ENCODE measurements at regions not wholly inside any gene's neighbourhood (a gene's known extent, or its start where the extent isn't known, plus 50 kb on each side); places are given as distances from the start of the nearest gene placed in this dataset.

DNA sequence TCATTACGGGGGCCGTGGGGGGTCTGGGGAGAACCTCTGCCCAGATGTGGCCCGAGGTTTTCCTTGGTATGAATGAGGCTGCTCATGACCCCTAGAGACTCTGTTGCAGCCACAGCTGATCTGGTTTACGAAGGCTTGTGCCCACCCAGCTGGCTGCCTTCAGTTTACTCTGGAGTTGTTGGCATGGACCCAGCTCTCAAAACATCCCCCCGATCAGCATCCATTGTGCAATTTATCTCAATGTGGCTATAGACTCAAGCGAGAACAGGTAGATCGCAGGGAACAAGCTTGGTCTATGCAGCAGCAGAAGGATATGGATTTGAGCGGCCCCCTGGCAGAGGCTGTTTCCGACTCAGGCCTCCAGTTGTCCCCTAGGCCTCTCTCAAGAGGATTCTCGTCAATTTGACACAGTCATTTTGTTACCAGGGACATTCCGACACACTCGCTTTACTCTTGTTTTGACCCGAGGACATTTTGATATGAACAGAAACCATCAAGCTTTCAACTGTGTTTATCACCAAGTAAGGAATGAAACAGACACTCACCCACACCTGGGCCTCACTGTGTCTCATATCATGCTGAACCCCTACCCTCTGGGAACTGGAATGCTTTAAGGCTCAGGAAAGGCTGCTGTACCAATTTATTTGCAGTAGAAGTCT, 161.5 kb downstream of the KATNAL1 start:
- no peak for TF ChIP-seq CTCF (IDR thresholded peaks at IDR 0.05; ENCODE audit: control extremely low read depth, extremely low read depth, low read depth, missing control alignments)
- ChIA-PET CTCF (interaction anchor here (0.9 to 11.2 kb wide), 12 partner anchors 12 to 268 kb away, joined by 3 to 141 read pairs (median 3); no protein-coding TSS in a partner anchor), POLR2A (no interaction called here)
- peak; percentile 70 for DNase-seq (ENCODE audit: extremely low spot score)

- TF ChIP-seq CTCF (IDR thresholded peaks at IDR 0.05; ENCODE audit: control extremely low read depth, extremely low read depth, low read depth, missing control alignments): no peak
- ChIA-PET CTCF (interaction anchor here (0.9 to 11.2 kb wide), 6 partner anchors 12 to 165 kb away, joined by 3 to 141 read pairs (median 8); no protein-coding TSS in a partner anchor), POLR2A (no interaction called here)
- no peak for DNase-seq (ENCODE audit: extremely low spot score)
Observed at GRCh38 chr13:30143666-30144400, 163.5 kb downstream of the KATNAL1 start.

DNA sequence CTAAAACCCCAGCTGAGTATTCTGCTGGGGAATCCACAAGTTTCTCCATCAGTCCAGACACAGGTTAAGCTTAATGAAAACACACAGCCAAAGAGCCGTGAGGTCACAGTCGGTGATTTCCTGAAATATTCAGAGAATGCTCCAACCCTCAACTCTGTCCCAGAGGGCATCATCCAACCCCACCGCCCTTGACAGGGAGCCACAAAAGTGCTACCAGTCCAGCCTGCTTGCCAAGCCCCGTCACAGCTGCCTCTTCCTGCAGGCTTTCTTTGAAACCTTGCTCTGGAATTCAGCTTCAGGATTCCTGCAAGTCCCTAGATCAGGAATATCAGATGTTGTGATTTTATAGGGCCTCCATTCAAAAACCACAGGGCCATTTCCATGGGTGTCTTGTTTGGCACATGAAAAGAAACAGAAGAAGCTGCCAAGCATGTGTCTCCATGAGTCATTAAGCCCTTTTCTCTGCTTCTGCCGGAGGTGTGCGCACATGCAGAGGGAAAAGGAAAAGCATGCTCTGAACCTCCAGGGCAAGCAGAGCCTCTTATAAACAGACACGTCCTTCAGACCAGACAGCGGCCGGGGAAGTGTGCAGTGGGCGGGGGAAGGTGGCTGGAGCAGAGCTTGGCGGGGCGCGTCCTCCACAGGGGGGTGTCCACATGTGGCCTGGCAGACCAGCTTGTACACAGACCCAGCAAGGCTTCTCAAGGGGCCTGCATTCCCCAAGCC, 164.7 kb downstream of the KATNAL1 start:
- CTCF ChIA-PET: interaction anchor here (0.8 to 11.2 kb wide), 8 partner anchors 10 to 381 kb away, joined by 3 to 141 read pairs (median 4); no protein-coding TSS in a partner anchor
- TF ChIP-seq CTCF (IDR thresholded peaks at IDR 0.05; ENCODE audit: control extremely low read depth, extremely low read depth, low read depth, missing control alignments): no peak
- no peak for DNase-seq (ENCODE audit: extremely low spot score)
- POLR2A ChIA-PET: interaction anchor here (0.7 kb wide), 1 partner anchor 11 kb away, joined by 6 read pairs; no protein-coding TSS in a partner anchor

DNA sequence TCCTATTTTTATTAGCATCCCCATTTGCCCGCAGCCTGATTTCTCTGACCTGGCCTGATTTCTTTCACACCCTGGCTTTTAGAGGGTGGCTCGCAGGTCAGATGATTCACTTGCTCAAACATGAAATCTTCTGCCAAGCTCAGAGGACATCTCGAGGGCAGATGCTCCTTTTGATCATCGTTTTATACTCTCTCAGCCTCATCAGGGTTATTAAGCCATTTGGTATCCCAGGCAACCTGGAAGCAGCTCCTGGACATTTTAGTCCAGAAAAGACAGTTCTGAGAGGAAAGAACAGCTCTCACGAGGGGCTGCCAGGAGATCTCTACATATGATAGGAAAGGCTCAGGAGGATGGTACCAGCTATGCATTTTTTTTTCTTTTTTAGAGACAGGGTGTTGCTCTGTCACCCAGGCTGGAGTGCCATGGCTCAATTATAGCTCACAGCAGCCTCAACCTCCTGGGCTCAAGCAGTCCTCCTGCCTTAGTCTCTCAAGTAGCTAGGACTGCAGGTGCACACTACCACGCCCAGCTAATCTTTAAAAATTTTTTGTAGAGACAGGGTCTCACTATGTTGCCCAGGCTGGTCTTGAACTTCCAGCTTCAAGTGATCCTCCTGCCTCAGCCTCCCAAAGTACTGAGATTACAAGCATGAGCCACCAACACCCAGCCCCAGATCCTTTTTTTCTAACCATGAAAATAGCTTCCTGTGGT, 165.4 kb downstream of the KATNAL1 start:
- ChIA-PET POLR2A (interaction anchor here (0.7 kb wide), 1 partner anchor 10 kb away, joined by 6 read pairs; no protein-coding TSS in a partner anchor), CTCF (interaction anchor here (0.8 to 11.2 kb wide), 8 partner anchors 10 to 380 kb away, joined by 3 to 141 read pairs (median 4); no protein-coding TSS in a partner anchor)
- no peak for TF ChIP-seq CTCF (IDR thresholded peaks at IDR 0.05; ENCODE audit: control extremely low read depth, extremely low read depth, low read depth, missing control alignments)
- DNase-seq (ENCODE audit: extremely low spot score): no peak

- ChIA-PET POLR2A (no interaction called here), CTCF (interaction anchor here (1.4 to 11.2 kb wide), 3 partner anchors 9 to 167 kb away, joined by 3 to 141 read pairs (median 4); no protein-coding TSS in a partner anchor)
- DNase-seq (ENCODE audit: extremely low spot score): no peak
- no peak for TF ChIP-seq CTCF (IDR thresholded peaks at IDR 0.05; ENCODE audit: control extremely low read depth, extremely low read depth, low read depth, missing control alignments)
Observed at GRCh38 chr13:30140973-30141372, 166.4 kb downstream of the KATNAL1 start.
